ENCODE measurements at regions not wholly inside any gene's neighbourhood (a gene's known extent, or its start where the extent isn't known, plus 50 kb on each side); places are given as distances from the start of the nearest gene placed in this dataset.

- no TSS peak for BruUV-seq (replicated peaks)
- Mint-ChIP-seq H3K36me3 (ENCODE audit: insufficient read depth, unreplicated experiment) (no peaks in the 10 kb centered on the region), H3K4me3 (ENCODE audit: unreplicated experiment) (no peak overlapping the region), H3K27ac (ENCODE audit: unreplicated experiment) (no peak overlapping the region), H3K4me1 (ENCODE audit: low read depth, unreplicated experiment) (peaks cover 45% of the 10 kb centered on the region), H3K9me3 (ENCODE audit: unreplicated experiment) (no peaks in the 10 kb centered on the region), H3K27me3 (ENCODE audit: insufficient read depth, unreplicated experiment) (no peaks in the 10 kb centered on the region)
- Histone ChIP-seq H3K4me1 (peaks cover 57% of the 10 kb centered on the region), H3K4me3 (ENCODE audit: low read depth, low read length) (no peak overlapping the region), H3K27me3 (replicated peaks; ENCODE audit: control insufficient read depth, insufficient read depth, low read length) (no peaks in the 10 kb centered on the region), H3K9me3 (no peaks in the 10 kb centered on the region), H3K36me3 (ENCODE audit: control insufficient read depth, insufficient read depth, low read length) (no peaks in the 10 kb centered on the region)
- ChIA-PET CTCF (interaction anchor here (0.6 kb wide), 1 partner anchor 71 kb away, joined by 3 read pairs; no protein-coding TSS in a partner anchor), POLR2A (no interaction called here)
- DNase-seq = peak in 1 of 2 experiments; percentile 48
- intact Hi-C loops (cut with micrococcal nuclease; ENCODE audit: unreplicated experiment) = loop anchor here (10.0 kb wide), 1 partner anchor 101 kb away; no protein-coding TSS in a partner anchor
- no peak for TF ChIP-seq CTCF (IDR thresholded peaks at IDR 0.05; ENCODE audit: insufficient read depth in 1 of 2, low read depth in 1 of 2, low read length in 1 of 2, severe bottlenecking in 1 of 2, unreplicated experiment in 1 of 2)
These were observed 92.6 kb upstream of the ASIC2 start for GRCh38 chr17:33385713-33386112.

- Mint-ChIP-seq H3K36me3 (ENCODE audit: insufficient read depth, unreplicated experiment) (no peaks in the 10 kb centered on the region), H3K27ac (ENCODE audit: unreplicated experiment) (no peak overlapping the region), H3K9me3 (ENCODE audit: unreplicated experiment) (no peaks in the 10 kb centered on the region), H3K4me1 (ENCODE audit: low read depth, unreplicated experiment) (peaks cover 45% of the 10 kb centered on the region), H3K4me3 (ENCODE audit: unreplicated experiment) (no peak overlapping the region), H3K27me3 (ENCODE audit: insufficient read depth, unreplicated experiment) (no peaks in the 10 kb centered on the region)
- H3K36me3 ChIP-seq (ENCODE audit: control insufficient read depth, insufficient read depth, low read length) = no peaks in the 10 kb centered on the region
- ChIA-PET CTCF (no interaction called here), POLR2A (no interaction called here)
- TF ChIP-seq CTCF (IDR thresholded peaks at IDR 0.05; ENCODE audit: insufficient read depth in 1 of 2, low read depth in 1 of 2, low read length in 1 of 2, severe bottlenecking in 1 of 2, unreplicated experiment in 1 of 2) = no peak
- H3K9me3 ChIP-seq = no peaks in the 10 kb centered on the region
- H3K4me3 ChIP-seq (ENCODE audit: low read depth, low read length) = no peak overlapping the region
- no TSS peak for BruUV-seq (replicated peaks)
- peaks cover 57% of the 10 kb centered on the region for H3K4me1 ChIP-seq
- H3K27me3 ChIP-seq (replicated peaks; ENCODE audit: control insufficient read depth, insufficient read depth, low read length) = no peaks in the 10 kb centered on the region
- DNase-seq = no peak
- intact Hi-C loops (cut with micrococcal nuclease; ENCODE audit: unreplicated experiment) = loop anchor here (10.0 kb wide), 1 partner anchor 103 kb away; no protein-coding TSS in a partner anchor
These were observed 94.3 kb upstream of the ASIC2 start for GRCh38 chr17:33387406-33387805.

- Histone ChIP-seq H3K36me3 (ENCODE audit: control insufficient read depth, insufficient read depth, low read length) (no peaks in the 10 kb centered on the region), H3K9me3 (no peaks in the 10 kb centered on the region), H3K4me3 (ENCODE audit: low read depth, low read length) (no peak overlapping the region), H3K4me1 (peaks cover 45% of the 10 kb centered on the region), H3K27me3 (replicated peaks; ENCODE audit: control insufficient read depth, insufficient read depth, low read length) (no peaks in the 10 kb centered on the region)
- no peak for DNase-seq
- BruUV-seq (replicated peaks) = no TSS peak
- peak overlapping the region; percentile 32 for H3K27ac Mint-ChIP-seq (ENCODE audit: unreplicated experiment)
- H3K4me1 Mint-ChIP-seq (ENCODE audit: low read depth, unreplicated experiment) = peaks cover 32% of the 10 kb centered on the region
- no peaks in the 10 kb centered on the region for H3K9me3 Mint-ChIP-seq (ENCODE audit: unreplicated experiment)
- POLR2A ChIA-PET = no interaction called here
- no peak overlapping the region for H3K4me3 Mint-ChIP-seq (ENCODE audit: unreplicated experiment)
- no peak for TF ChIP-seq CTCF (IDR thresholded peaks at IDR 0.05; ENCODE audit: insufficient read depth in 1 of 2, low read depth in 1 of 2, low read length in 1 of 2, severe bottlenecking in 1 of 2, unreplicated experiment in 1 of 2)
- CTCF ChIA-PET = no interaction called here
- no peaks in the 10 kb centered on the region for H3K36me3 Mint-ChIP-seq (ENCODE audit: insufficient read depth, unreplicated experiment)
- intact Hi-C loops (cut with micrococcal nuclease; ENCODE audit: unreplicated experiment) = loop anchor here (1.0 to 10.0 kb wide), 2 partner anchors 16 to 105 kb away; no protein-coding TSS in a partner anchor
- peaks cover 6% of the 10 kb centered on the region for H3K27me3 Mint-ChIP-seq (ENCODE audit: insufficient read depth, unreplicated experiment)
These were observed 96.5 kb upstream of the ASIC2 start for GRCh38 chr17:33389504-33390135.
